ENCODE measurements at regions not wholly inside any gene's neighbourhood (a gene's known extent, or its start where the extent isn't known, plus 50 kb on each side); places are given as distances from the start of the nearest gene placed in this dataset.

DNA sequence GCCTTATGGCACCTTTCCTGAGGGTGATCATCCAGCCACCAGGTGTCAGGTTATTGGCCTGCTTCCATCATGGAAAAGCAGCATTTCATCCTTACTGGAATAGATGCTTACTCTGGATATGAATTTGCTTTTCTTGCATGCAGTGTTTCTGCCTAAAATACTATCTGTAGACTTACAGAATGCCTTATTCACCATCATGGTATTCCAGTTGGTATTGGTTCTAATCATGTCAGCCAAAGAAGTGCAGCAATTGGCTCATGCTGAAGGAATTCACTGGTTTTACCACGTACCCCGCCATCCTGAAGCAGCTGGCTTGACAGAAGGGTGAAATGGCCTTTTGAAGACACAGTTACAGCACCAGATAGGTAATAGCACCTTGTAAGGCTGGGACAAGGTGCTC is 194.2 kb downstream of the AASDHPPT start:
- no peak overlapping the region for H3K4me3 ChIP-seq (ENCODE audit: low read depth, low read length)
- TF ChIP-seq, protein P1, sequence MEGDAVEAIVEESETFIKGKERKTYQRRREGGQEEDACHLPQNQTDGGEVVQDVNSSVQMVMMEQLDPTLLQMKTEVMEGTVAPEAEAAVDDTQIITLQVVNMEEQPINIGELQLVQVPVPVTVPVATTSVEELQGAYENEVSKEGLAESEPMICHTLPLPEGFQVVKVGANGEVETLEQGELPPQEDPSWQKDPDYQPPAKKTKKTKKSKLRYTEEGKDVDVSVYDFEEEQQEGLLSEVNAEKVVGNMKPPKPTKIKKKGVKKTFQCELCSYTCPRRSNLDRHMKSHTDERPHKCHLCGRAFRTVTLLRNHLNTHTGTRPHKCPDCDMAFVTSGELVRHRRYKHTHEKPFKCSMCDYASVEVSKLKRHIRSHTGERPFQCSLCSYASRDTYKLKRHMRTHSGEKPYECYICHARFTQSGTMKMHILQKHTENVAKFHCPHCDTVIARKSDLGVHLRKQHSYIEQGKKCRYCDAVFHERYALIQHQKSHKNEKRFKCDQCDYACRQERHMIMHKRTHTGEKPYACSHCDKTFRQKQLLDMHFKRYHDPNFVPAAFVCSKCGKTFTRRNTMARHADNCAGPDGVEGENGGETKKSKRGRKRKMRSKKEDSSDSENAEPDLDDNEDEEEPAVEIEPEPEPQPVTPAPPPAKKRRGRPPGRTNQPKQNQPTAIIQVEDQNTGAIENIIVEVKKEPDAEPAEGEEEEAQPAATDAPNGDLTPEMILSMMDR (IDR thresholded peaks at IDR 0.05; ENCODE audit: low read depth, low read length) = no peak
- no peak for TF ChIP-seq MAX (IDR thresholded peaks at IDR 0.05; ENCODE audit: low read depth, low read length)
- TF ChIP-seq MYC (IDR thresholded peaks at IDR 0.05; ENCODE audit: low read depth, low read length) = no peak
- TF ChIP-seq POLR2A (IDR thresholded peaks at IDR 0.05; ENCODE audit: extremely low read depth, insufficient read length) = no peak
- no peak for DNase-seq (ENCODE audit: low read depth)

DNA sequence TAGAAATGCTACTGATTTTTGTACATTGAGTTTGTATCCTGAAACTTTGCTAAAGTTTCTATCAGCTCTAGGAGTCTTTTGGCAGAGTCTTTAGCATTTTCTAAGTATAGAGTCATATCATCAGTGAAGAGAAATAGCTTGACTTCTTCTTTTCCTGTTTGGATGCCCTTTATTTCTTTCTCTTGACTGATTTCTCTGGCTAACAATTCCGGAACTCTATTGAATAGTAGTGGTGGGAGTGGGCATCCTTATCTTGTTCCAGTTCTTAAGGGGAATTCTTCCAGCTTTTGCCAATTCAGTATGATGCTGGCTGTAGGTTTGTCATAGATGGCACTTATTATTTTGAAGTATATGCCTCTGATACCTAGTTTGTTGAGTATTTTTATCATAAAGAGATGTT is 197.7 kb downstream of the AASDHPPT start:
- TF ChIP-seq POLR2A (IDR thresholded peaks at IDR 0.05; ENCODE audit: extremely low read depth, insufficient read length) (no peak), MAX (IDR thresholded peaks at IDR 0.05; ENCODE audit: low read depth, low read length) (no peak), MYC (IDR thresholded peaks at IDR 0.05; ENCODE audit: low read depth, low read length) (no peak)
- TF ChIP-seq, protein P1 (IDR thresholded peaks at IDR 0.05; ENCODE audit: low read depth, low read length) = no peak
- H3K4me3 ChIP-seq (ENCODE audit: low read depth, low read length) = no peak overlapping the region
- DNase-seq (ENCODE audit: low read depth) = no peak

DNA sequence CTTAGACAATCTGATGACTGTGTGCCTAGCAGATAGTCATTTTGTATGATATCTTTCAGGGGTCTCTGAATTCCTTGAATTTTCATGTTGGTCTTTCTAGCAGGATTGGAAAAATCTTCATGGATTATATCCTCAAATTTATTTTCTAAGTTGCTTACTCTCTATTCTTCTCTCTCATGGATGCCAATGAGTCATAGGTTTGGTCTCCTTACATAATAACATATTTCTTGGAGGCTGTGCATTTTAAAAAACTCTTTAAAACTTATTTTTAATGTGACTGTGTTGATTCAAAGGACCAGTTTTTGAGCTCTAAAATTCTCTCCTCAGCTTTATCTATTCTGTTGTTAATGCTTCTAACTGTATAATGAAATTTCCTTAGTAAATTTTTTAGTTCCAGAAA is 198.7 kb downstream of the AASDHPPT start:
- H3K4me3 ChIP-seq (ENCODE audit: low read depth, low read length) = no peak overlapping the region
- DNase-seq (ENCODE audit: low read depth) = no peak
- TF ChIP-seq MAX (IDR thresholded peaks at IDR 0.05; ENCODE audit: low read depth, low read length) (no peak), POLR2A (IDR thresholded peaks at IDR 0.05; ENCODE audit: extremely low read depth, insufficient read length) (no peak), MYC (IDR thresholded peaks at IDR 0.05; ENCODE audit: low read depth, low read length) (no peak)
- TF ChIP-seq, protein P1 (IDR thresholded peaks at IDR 0.05; ENCODE audit: low read depth, low read length) = no peak

DNA sequence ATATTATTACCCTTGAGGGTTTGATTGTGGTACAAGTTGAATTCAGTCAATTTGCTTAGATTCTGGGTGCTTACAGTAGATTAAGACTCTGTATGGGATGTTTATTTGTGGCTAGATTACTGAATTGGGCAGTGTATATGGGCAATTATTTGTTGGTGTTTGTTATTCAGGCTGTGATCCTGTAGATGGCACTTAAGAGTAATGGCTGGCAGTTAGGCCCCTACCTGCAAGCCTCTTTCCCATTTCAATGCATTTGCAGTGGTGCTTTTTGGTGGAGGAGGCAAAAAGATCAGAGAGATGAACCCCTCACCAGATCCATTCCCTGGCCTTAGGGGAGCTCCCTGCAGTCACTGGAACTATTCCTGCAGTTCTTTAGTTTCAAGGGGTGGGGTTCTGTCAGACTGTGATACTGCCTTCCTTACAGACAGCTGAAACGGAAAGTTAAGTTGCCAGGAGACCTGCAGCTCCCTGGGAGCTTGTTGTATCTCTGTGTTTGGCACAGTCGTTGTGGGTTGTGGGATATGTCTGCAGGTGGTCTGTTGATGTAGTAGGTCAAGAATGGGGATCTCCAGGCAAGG is 199.5 kb downstream of the AASDHPPT start:
- TF ChIP-seq POLR2A (IDR thresholded peaks at IDR 0.05; ENCODE audit: extremely low read depth, insufficient read length) (no peak), MYC (IDR thresholded peaks at IDR 0.05; ENCODE audit: low read depth, low read length) (no peak), MAX (IDR thresholded peaks at IDR 0.05; ENCODE audit: low read depth, low read length) (no peak)
- TF ChIP-seq, protein P1 (IDR thresholded peaks at IDR 0.05; ENCODE audit: low read depth, low read length) = peak; percentile 24
- DNase-seq (ENCODE audit: low read depth) = peak; percentile 16
- no peak overlapping the region for H3K4me3 ChIP-seq (ENCODE audit: low read depth, low read length)

DNA sequence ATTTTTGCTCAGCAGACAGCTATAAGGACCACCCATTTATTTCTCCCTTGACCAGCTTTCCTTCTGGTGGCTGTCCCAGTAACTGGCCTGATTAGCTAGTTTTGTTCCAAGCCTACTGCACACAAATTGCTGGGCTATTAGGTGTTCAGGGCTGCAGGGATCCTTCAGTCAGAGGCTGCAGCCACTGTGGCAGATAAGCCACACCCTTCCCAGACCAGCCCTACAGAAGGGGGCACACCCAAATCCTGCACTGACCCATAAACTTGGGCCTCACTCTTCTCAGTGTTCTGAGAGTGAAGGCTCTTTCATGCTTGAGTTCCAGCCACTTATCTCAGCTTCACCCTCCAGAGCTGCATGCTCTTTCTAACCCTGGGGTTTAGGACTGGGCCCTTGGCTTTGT is 200.0 kb downstream of the AASDHPPT start:
- H3K4me3 ChIP-seq (ENCODE audit: low read depth, low read length) = no peak overlapping the region
- no peak for DNase-seq (ENCODE audit: low read depth)
- TF ChIP-seq MYC (IDR thresholded peaks at IDR 0.05; ENCODE audit: low read depth, low read length) (no peak), MAX (IDR thresholded peaks at IDR 0.05; ENCODE audit: low read depth, low read length) (no peak), POLR2A (IDR thresholded peaks at IDR 0.05; ENCODE audit: extremely low read depth, insufficient read length) (no peak)
- TF ChIP-seq, protein P1 (IDR thresholded peaks at IDR 0.05; ENCODE audit: low read depth, low read length) = no peak
